ENCODE measurements at regions not wholly inside any gene's neighbourhood (a gene's known extent, or its start where the extent isn't known, plus 50 kb on each side); places are given as distances from the start of the nearest gene placed in this dataset.

GRCh38 chr9:126017758-126018157, 270.6 kb downstream of the PBX3 start:
- DNase-seq (ENCODE audit: low spot score) = no peak

- DNase-seq (ENCODE audit: low spot score) = no peak
Measured at GRCh38 chr9:126020836-126021235, 273.7 kb downstream of the PBX3 start.

GRCh38 chr9:126023962-126024361, 276.8 kb downstream of the PBX3 start:
- DNase-seq (ENCODE audit: low spot score) = no peak

- DNase-seq (ENCODE audit: low spot score) = no peak
Measured at GRCh38 chr9:126024581-126025230, 277.5 kb downstream of the PBX3 start.

- DNase-seq (ENCODE audit: low spot score) = no peak
Measured at GRCh38 chr9:126025991-126026390, 278.8 kb downstream of the PBX3 start.

GRCh38 chr9:126027566-126027965, 280.4 kb downstream of the PBX3 start:
- no peak for DNase-seq (ENCODE audit: low spot score)

GRCh38 chr9:126028746-126029145, 281.6 kb downstream of the PBX3 start:
- no peak for DNase-seq (ENCODE audit: low spot score)

- DNase-seq (ENCODE audit: low spot score) = no peak
Measured at GRCh38 chr9:126030716-126031115, 283.5 kb downstream of the PBX3 start.

- DNase-seq (ENCODE audit: low spot score) = no peak
Measured at GRCh38 chr9:126031116-126031515, 283.9 kb downstream of the PBX3 start.

GRCh38 chr9:126032135-126032534, 285.0 kb downstream of the PBX3 start:
- DNase-seq (ENCODE audit: low spot score) = no peak

GRCh38 chr9:126033318-126033717, 286.1 kb downstream of the PBX3 start:
- DNase-seq (ENCODE audit: low spot score) = no peak

- DNase-seq (ENCODE audit: low spot score) = no peak
Measured at GRCh38 chr9:126033956-126034355, 286.8 kb downstream of the PBX3 start.

- no peak for DNase-seq (ENCODE audit: low spot score)
Measured at GRCh38 chr9:126036881-126037291, 289.7 kb downstream of the PBX3 start.

GRCh38 chr9:126038790-126039189, 287.8 kb upstream of the MVB12B start:
- no peak for DNase-seq (ENCODE audit: low spot score)

- DNase-seq (ENCODE audit: low spot score) = no peak
Measured at GRCh38 chr9:126043681-126044080, 282.9 kb upstream of the MVB12B start.

GRCh38 chr9:126049088-126049487, 277.5 kb upstream of the MVB12B start:
- DNase-seq (ENCODE audit: low spot score) = no peak

- DNase-seq (ENCODE audit: low spot score) = no peak
Measured at GRCh38 chr9:126049896-126050604, 276.6 kb upstream of the MVB12B start.

- DNase-seq (ENCODE audit: low spot score) = no peak
Measured at GRCh38 chr9:126050605-126050990, 276.0 kb upstream of the MVB12B start.

- DNase-seq (ENCODE audit: low spot score) = no peak
Measured at GRCh38 chr9:126051446-126052130, 275.0 kb upstream of the MVB12B start.

- DNase-seq (ENCODE audit: low spot score) = no peak
Measured at GRCh38 chr9:126052791-126053190, 273.8 kb upstream of the MVB12B start.

- no peak for DNase-seq (ENCODE audit: low spot score)
Measured at GRCh38 chr9:126053913-126054312, 272.7 kb upstream of the MVB12B start.

GRCh38 chr9:126055381-126055985, 271.1 kb upstream of the MVB12B start:
- no peak for DNase-seq (ENCODE audit: low spot score)

Data from umbilical cord (tissue), 1 donor.